GM12878 (cell line): ENCODE measurements at regions not wholly inside any gene's neighbourhood (a gene's known extent, or its start where the extent isn't known, plus 50 kb on each side); places are given as distances from the start of the nearest gene placed in this dataset.

Experiments used
- ATAC-seq: fragments of 200-7000 bp; cut with Tn5 transposase; 3 replicates; pipeline ENCODE4 v1.9.1; 2020; ENCODE audit warnings: mild to moderate bottlenecking, moderate library complexity
- BruUV-seq: library from RNA; stranded (reverse); fragments of 400-500 nt; replicated peaks from 2 replicates; lab custom pipeline; 2021; lab: Mats Ljungman, UMichigan
- CTCF ChIA-PET: fragments of 300-600 bp; sonication (Branson Sonifier 250); formaldehyde crosslinking; extraction: SDS; loops from one replicate; lab custom pipeline; 2021; ENCODE audit warnings: inconsistent platforms; lab: Yijun Ruan, JAX
- POLR2A ChIA-PET: fragments of 350-600 bp; formaldehyde crosslinking; extraction: SDS; loops from one replicate; lab custom pipeline; 2021; ENCODE audit warnings: inconsistent platforms; lab: Charles Lee
- RAD21 ChIA-PET: fragments of 300-600 bp; sonication (Branson Sonifier 250); formaldehyde crosslinking; loops from one replicate; lab custom pipeline; 2023; ENCODE audit warnings: antibody characterized with exemption; ENCODE audit not compliant: unreplicated experiment; lab: Charles Lee
- SMC1A ChIA-PET: fragments of 300-600 bp; sonication (Branson Sonifier 250); formaldehyde crosslinking; loops from one replicate; lab custom pipeline; 2023; ENCODE audit not compliant: unreplicated experiment, uncharacterized antibody; lab: Charles Lee
- DNase-seq: peaks from one replicate; pipeline ENCODE4 v3.0.0-alpha.2; 2011; ENCODE audit warnings: low read depth, low spot score
- FAIRE-seq: peaks from 3 replicates; lab custom pipeline; 2011; peaks lifted over from hg19 to GRCh38; lab: Jason Lieb, UNC
- H2AFZ ChIP-seq: 2 replicates; pipeline ENCODE4 v1.6.0; 2011; ENCODE audit warnings: low read depth, low read length, control low read depth; ENCODE audit not compliant: control insufficient read depth
- H3K27ac ChIP-seq: 2 replicates; pipeline ENCODE4 v1.5.1; 2011; ENCODE audit warnings: control low read depth; ENCODE audit not compliant: control insufficient read depth, insufficient read depth
- H3K27me3 ChIP-seq, 2 experiments: replicated peaks in 1 of 2; 2 replicates each; pipeline versions ENCODE4 v1.6.0 to v1.6.1; 2011; ENCODE audit warnings: low read length in 1 of 2; ENCODE audit not compliant: control insufficient read depth in 2 of 2, insufficient read depth in 2 of 2
- H3K36me3 ChIP-seq, 2 experiments: 2 replicates each; pipeline ENCODE4 v1.5.1; 2011; ENCODE audit warnings: low read length in 1 of 2; ENCODE audit not compliant: control insufficient read depth in 2 of 2, insufficient read depth in 2 of 2
- H3K4me1 ChIP-seq: 2 replicates; pipeline ENCODE4 v1.6.1; 2011; ENCODE audit warnings: mild to moderate bottlenecking, low read length, moderate library complexity, mixed read lengths; ENCODE audit not compliant: control insufficient read depth, insufficient read depth
- H3K4me2 ChIP-seq: 2 replicates; pipeline ENCODE4 v1.6.0; 2011; ENCODE audit warnings: control low read depth; ENCODE audit not compliant: control insufficient read depth, insufficient read depth
- H3K4me3 ChIP-seq: fragments of 200-600 bp; sonication (generic); 2 replicates; pipeline ENCODE4 v1.5.1; 2016
- H3K79me2 ChIP-seq: 2 replicates; pipeline ENCODE4 v1.6.0; 2011; ENCODE audit warnings: low read length; ENCODE audit not compliant: control insufficient read depth, insufficient read depth
- H3K9ac ChIP-seq: 2 replicates; pipeline ENCODE4 v1.8.0; 2011; ENCODE audit warnings: low read length, control low read depth, mixed read lengths; ENCODE audit not compliant: control insufficient read depth, insufficient read depth
- H3K9me3 ChIP-seq: replicated peaks from 3 replicates; pipeline ENCODE4 v1.5.1; 2011; ENCODE audit warnings: mild to moderate bottlenecking, low read length; ENCODE audit not compliant: control insufficient read depth, insufficient read depth
- H4K20me1 ChIP-seq: 2 replicates; pipeline ENCODE4 v1.6.0; 2011; ENCODE audit not compliant: control insufficient read depth, insufficient read depth
- BRCA1 ChIP-seq: IDR thresholded peaks from 2 replicates; pipeline ENCODE4 v1.6.1; 2011; ENCODE audit warnings: low read depth, low read length, improper control_type of control experiment
- EZH2 ChIP-seq: IDR thresholded peaks from 2 replicates; pipeline ENCODE4 v1.6.1; 2012; ENCODE audit warnings: low read depth, mild to moderate bottlenecking, control low read depth, inconsistent platforms, low read length, borderline replicate concordance; ENCODE audit not compliant: control insufficient read depth
- FOS ChIP-seq: IDR thresholded peaks from 3 replicates; pipeline ENCODE4 v1.6.1; 2011; ENCODE audit warnings: borderline replicate concordance; ENCODE audit not compliant: insufficient read length; ENCODE audit errors: extremely low read depth
- FOXK2 ChIP-seq: fragments of 450-650 bp; IDR thresholded peaks from 2 replicates; pipeline ENCODE4 v1.6.1; 2017; ENCODE audit warnings: mild to moderate bottlenecking, moderate library complexity
- JUNB ChIP-seq: IDR thresholded peaks from 2 replicates; pipeline ENCODE4 v1.6.1; 2016; ENCODE audit warnings: antibody characterized with exemption, mild to moderate bottlenecking
- MTA2 ChIP-seq: fragments of 450-650 bp; IDR thresholded peaks from 2 replicates; pipeline ENCODE4 v1.6.1; 2016; ENCODE audit warnings: low read depth, mild to moderate bottlenecking, moderate library complexity
- NBN ChIP-seq: fragments of 450-650 bp; IDR thresholded peaks from 2 replicates; pipeline ENCODE4 v1.6.1; 2016
- PML ChIP-seq: IDR thresholded peaks from 2 replicates; pipeline ENCODE4 v1.6.1; 2012; ENCODE audit warnings: low read length, inconsistent platforms
- POU2F2 ChIP-seq: IDR thresholded peaks from 3 replicates; pipeline ENCODE4 v1.6.1; 2011; ENCODE audit warnings: low read depth, mild to moderate bottlenecking, low read length, borderline replicate concordance
- RFX5 ChIP-seq: IDR thresholded peaks from 2 replicates; pipeline ENCODE4 v1.6.1; 2011; ENCODE audit warnings: low read depth, low read length, improper control_type of control experiment
- SIX5 ChIP-seq: IDR thresholded peaks from 2 replicates; pipeline ENCODE4 v1.6.1; 2011; ENCODE audit warnings: mild to moderate bottlenecking, low read depth, low read length, moderate library complexity; ENCODE audit not compliant: severe bottlenecking
- SMARCA5 ChIP-seq: fragments of 450-650 bp; IDR thresholded peaks from 2 replicates; pipeline ENCODE4 v1.6.1; 2017; ENCODE audit warnings: mild to moderate bottlenecking
- SPI1 ChIP-seq: IDR thresholded peaks from 2 replicates; pipeline ENCODE4 v1.6.1; 2011; ENCODE audit warnings: low read depth, mild to moderate bottlenecking, low read length, moderate library complexity, borderline replicate concordance; ENCODE audit not compliant: insufficient read depth
- ZNF24 ChIP-seq: fragments of 450-650 bp; IDR thresholded peaks from 2 replicates; pipeline ENCODE4 v1.6.1; 2017; ENCODE audit warnings: antibody characterized with exemption, mild to moderate bottlenecking
- ZNF622 ChIP-seq: fragments of 450-650 bp; IDR thresholded peaks from 2 replicates; pipeline ENCODE4 v1.6.1; 2017; ENCODE audit warnings: mild to moderate bottlenecking, inconsistent platforms
- WGBS: methylation state at CpG from one replicate; pipeline ENCODE4 v1.1.6; 2016; ENCODE audit warnings: low lambda C conversion rate; ENCODE audit not compliant: insufficient replicate concordance, insufficient coverage; ENCODE audit errors: missing lambda C conversion rate; 5-methylcytosine and 5-hydroxymethylcytosine counted together
- in situ Hi-C: fragments of 300-500 bp; cut with MboI; formaldehyde crosslinking; loops from 9 replicates; pipeline ENCODE4 v1.14.3; 2018; ENCODE audit warnings: mixed read lengths
- intact Hi-C: fragments of 100-400 bp; cut with micrococcal nuclease; formaldehyde crosslinking; loops from one replicate; pipeline ENCODE4 v1.14.2; 2022; ENCODE audit not compliant: unreplicated experiment
- TF ChIP-seq, protein P1 (sequence below): IDR thresholded peaks from 2 replicates; pipeline ENCODE4 v1.6.1; 2011; ENCODE audit warnings: borderline replicate concordance, low read depth, mild to moderate bottlenecking, moderate library complexity, low read length; ENCODE audit not compliant: insufficient read depth, poor library complexity, severe bottlenecking
- TF ChIP-seq, protein P2 (sequence below): fragments of 450-650 bp; IDR thresholded peaks from 2 replicates; pipeline ENCODE4 v1.6.1; 2017; ENCODE audit warnings: borderline replicate concordance
- TF ChIP-seq, protein P3 (sequence below): fragments of 450-650 bp; IDR thresholded peaks from 2 replicates; pipeline ENCODE4 v1.6.1; 2017; ENCODE audit warnings: mild to moderate bottlenecking, moderate library complexity

GRCh38 chr12:46942579-46942978 is 116.8 kb upstream of the SLC38A4 start:
- intact Hi-C loops, result no loop called here
- ChIA-PET RAD21 (no interaction called here), POLR2A (no interaction called here), CTCF (no interaction called here)
- no peak overlapping the region for H3K4me2 ChIP-seq
- no peak for ATAC-seq
- no peaks in the 10 kb centered on the region for H3K9me3 ChIP-seq
- 28% methylated on average over 2 of the region's 2 CpGs for WGBS
- no peak overlapping the region for H3K27ac ChIP-seq
- TF ChIP-seq SPI1 (no peak), MTA2 (no peak), BRCA1 (no peak), FOXK2 (no peak), PML (no peak), SIX5 (no peak), EZH2 (no peak), RFX5 (no peak), NBN (no peak), POU2F2 (no peak), FOS (no peak), SMARCA5 (no peak), ZNF24 (no peak), ZNF622 (no peak), JUNB (no peak)
- TF ChIP-seq, protein P1, sequence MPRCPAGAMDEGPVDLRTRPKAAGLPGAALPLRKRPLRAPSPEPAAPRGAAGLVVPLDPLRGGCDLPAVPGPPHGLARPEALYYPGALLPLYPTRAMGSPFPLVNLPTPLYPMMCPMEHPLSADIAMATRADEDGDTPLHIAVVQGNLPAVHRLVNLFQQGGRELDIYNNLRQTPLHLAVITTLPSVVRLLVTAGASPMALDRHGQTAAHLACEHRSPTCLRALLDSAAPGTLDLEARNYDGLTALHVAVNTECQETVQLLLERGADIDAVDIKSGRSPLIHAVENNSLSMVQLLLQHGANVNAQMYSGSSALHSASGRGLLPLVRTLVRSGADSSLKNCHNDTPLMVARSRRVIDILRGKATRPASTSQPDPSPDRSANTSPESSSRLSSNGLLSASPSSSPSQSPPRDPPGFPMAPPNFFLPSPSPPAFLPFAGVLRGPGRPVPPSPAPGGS, result no peak
- TF ChIP-seq, protein P2, sequence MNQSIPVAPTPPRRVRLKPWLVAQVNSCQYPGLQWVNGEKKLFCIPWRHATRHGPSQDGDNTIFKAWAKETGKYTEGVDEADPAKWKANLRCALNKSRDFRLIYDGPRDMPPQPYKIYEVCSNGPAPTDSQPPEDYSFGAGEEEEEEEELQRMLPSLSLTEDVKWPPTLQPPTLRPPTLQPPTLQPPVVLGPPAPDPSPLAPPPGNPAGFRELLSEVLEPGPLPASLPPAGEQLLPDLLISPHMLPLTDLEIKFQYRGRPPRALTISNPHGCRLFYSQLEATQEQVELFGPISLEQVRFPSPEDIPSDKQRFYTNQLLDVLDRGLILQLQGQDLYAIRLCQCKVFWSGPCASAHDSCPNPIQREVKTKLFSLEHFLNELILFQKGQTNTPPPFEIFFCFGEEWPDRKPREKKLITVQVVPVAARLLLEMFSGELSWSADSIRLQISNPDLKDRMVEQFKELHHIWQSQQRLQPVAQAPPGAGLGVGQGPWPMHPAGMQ, result no peak
- TF ChIP-seq, protein P3, sequence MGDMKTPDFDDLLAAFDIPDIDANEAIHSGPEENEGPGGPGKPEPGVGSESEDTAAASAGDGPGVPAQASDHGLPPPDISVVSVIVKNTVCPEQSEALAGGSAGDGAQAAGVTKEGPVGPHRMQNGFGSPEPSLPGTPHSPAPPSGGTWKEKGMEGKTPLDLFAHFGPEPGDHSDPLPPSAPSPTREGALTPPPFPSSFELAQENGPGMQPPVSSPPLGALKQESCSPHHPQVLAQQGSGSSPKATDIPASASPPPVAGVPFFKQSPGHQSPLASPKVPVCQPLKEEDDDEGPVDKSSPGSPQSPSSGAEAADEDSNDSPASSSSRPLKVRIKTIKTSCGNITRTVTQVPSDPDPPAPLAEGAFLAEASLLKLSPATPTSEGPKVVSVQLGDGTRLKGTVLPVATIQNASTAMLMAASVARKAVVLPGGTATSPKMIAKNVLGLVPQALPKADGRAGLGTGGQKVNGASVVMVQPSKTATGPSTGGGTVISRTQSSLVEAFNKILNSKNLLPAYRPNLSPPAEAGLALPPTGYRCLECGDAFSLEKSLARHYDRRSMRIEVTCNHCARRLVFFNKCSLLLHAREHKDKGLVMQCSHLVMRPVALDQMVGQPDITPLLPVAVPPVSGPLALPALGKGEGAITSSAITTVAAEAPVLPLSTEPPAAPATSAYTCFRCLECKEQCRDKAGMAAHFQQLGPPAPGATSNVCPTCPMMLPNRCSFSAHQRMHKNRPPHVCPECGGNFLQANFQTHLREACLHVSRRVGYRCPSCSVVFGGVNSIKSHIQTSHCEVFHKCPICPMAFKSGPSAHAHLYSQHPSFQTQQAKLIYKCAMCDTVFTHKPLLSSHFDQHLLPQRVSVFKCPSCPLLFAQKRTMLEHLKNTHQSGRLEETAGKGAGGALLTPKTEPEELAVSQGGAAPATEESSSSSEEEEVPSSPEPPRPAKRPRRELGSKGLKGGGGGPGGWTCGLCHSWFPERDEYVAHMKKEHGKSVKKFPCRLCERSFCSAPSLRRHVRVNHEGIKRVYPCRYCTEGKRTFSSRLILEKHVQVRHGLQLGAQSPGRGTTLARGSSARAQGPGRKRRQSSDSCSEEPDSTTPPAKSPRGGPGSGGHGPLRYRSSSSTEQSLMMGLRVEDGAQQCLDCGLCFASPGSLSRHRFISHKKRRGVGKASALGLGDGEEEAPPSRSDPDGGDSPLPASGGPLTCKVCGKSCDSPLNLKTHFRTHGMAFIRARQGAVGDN, result no peak
- TF ChIP-seq, all 136 proteins: peak for 0
- H4K20me1 ChIP-seq, result no peaks in the 10 kb centered on the region
- DNase-seq, result no peak
- H3K27me3 ChIP-seq, result no peaks in the 10 kb centered on the region
- H3K4me3 ChIP-seq, result no peak overlapping the region
- no peak overlapping the region for H3K9ac ChIP-seq
- H3K36me3 ChIP-seq, result no peaks in the 10 kb centered on the region
- in situ Hi-C loops, result no loop called here
- no peaks in the 10 kb centered on the region for H3K79me2 ChIP-seq
- FAIRE-seq, result no peak
- no peaks in the 10 kb centered on the region for H3K4me1 ChIP-seq
- SMC1A ChIA-PET, result interaction anchor here (0.9 to 1.6 kb wide), 2 partner anchors 11 to 13 kb away, joined by 3 to 4 read pairs; no protein-coding TSS in a partner anchor
- no TSS peak for BruUV-seq
- no peak overlapping the region for H2AFZ ChIP-seq
